CD14-positive monocyte (primary cell): ENCODE measurements at regions not wholly inside any gene's neighbourhood (a gene's known extent, or its start where the extent isn't known, plus 50 kb on each side); places are given as distances from the start of the nearest gene placed in this dataset.

Experiments used
- DNase-seq, 3 donors: peaks; one replicate each; pipeline ENCODE4 v3.0.0-alpha.2; 2011 to 2022
- H2AFZ ChIP-seq: 2 replicates; pipeline ENCODE4 v1.6.0; 2012; ENCODE audit warnings: mild to moderate bottlenecking, low read depth, low read length, inconsistent platforms; ENCODE audit not compliant: insufficient read depth, poor library complexity, severe bottlenecking
- H3K27ac ChIP-seq, 2 donors: 1 replicate in 1 of 2; 2 replicates in 1 of 2; pipeline ENCODE4 v1.5.1; 2012 to 2013; ENCODE audit warnings: low read length in 2 of 2, control low read depth in 1 of 2, inconsistent platforms in 1 of 2, low read depth in 1 of 2, mild to moderate bottlenecking in 1 of 2
- H3K27me3 ChIP-seq, 2 donors: one replicate each; pipeline versions ENCODE4 v1.6.0 to v1.6.1; 2011 to 2013; ENCODE audit warnings: low read length in 2 of 2; ENCODE audit not compliant: control insufficient read depth in 2 of 2, insufficient read depth in 2 of 2
- H3K36me3 ChIP-seq, 2 donors: replicated peaks in 1 of 2; 1 replicate in 1 of 2; 2 replicates in 1 of 2; pipeline versions ENCODE4 v1.5.1 to v1.6.1; 2012 to 2013; ENCODE audit warnings: low read length in 2 of 2, control low read depth in 1 of 2, inconsistent platforms in 1 of 2, mild to moderate bottlenecking in 1 of 2; ENCODE audit not compliant: insufficient read depth in 2 of 2, control insufficient read depth in 1 of 2
- H3K4me1 ChIP-seq, 2 donors: 1 replicate in 1 of 2; 2 replicates in 1 of 2; pipeline versions ENCODE4 v1.5.1 to v1.6.1; 2012 to 2013; ENCODE audit warnings: low read length in 2 of 2, control low read depth in 1 of 2, inconsistent platforms in 1 of 2, mild to moderate bottlenecking in 1 of 2, moderate library complexity in 1 of 2; ENCODE audit not compliant: insufficient read depth in 2 of 2, control insufficient read depth in 1 of 2
- H3K4me2 ChIP-seq: replicated peaks from 2 replicates; pipeline ENCODE3; 2012; ENCODE audit warnings: low read length, moderate library complexity, mild to moderate bottlenecking; ENCODE audit not compliant: poor library complexity, severe bottlenecking; ENCODE audit errors: extremely low read depth
- H3K4me3 ChIP-seq, 3 experiments: fragments of 200-600 bp in 1 of 3; sonication (generic) in 1 of 3; replicated peaks in 1 of 3; 1 replicate in 2 of 3; 2 replicates in 1 of 3; pipeline ENCODE4 v1.5.1; 2011 to 2013; ENCODE audit warnings: low read length in 3 of 3, mild to moderate bottlenecking in 3 of 3, control low read depth in 2 of 3, low read depth in 2 of 3, inconsistent platforms in 1 of 3, moderate library complexity in 1 of 3
- H3K79me2 ChIP-seq: 2 replicates; pipeline ENCODE4 v1.6.0; 2012; ENCODE audit warnings: mild to moderate bottlenecking, control low read depth, inconsistent platforms, low read length, moderate library complexity; ENCODE audit not compliant: insufficient read depth
- H3K9ac ChIP-seq: 2 replicates; pipeline ENCODE4 v1.6.0; 2017; ENCODE audit warnings: low read length, mild to moderate bottlenecking; ENCODE audit not compliant: insufficient read depth, poor library complexity, severe bottlenecking
- H3K9me3 ChIP-seq, 2 donors: replicated peaks in 1 of 2; 1 replicate in 1 of 2; 2 replicates in 1 of 2; pipeline versions ENCODE4 v1.5.1 to v1.6.1; 2012 to 2013; ENCODE audit warnings: low read length in 2 of 2, control low read depth in 1 of 2; ENCODE audit not compliant: control insufficient read depth in 1 of 2, insufficient read depth in 1 of 2
- H4K20me1 ChIP-seq: 2 replicates; pipeline ENCODE4 v1.6.0; 2012; ENCODE audit warnings: mild to moderate bottlenecking, low read length, control low read depth, moderate library complexity; ENCODE audit not compliant: insufficient read depth
- H3K27ac Mint-ChIP-seq, 7 donors: one replicate each; pipeline ENCODE4 v1.8.0; 2020; ENCODE audit warnings: mild to moderate bottlenecking in 7 of 7, mixed read lengths in 7 of 7, moderate library complexity in 6 of 7, inconsistent platforms in 2 of 7
- H3K27me3 Mint-ChIP-seq, 3 donors: one replicate each; pipeline ENCODE4 v1.8.0; 2021 to 2022; ENCODE audit warnings: low read depth in 3 of 3, mild to moderate bottlenecking in 3 of 3, mixed read lengths in 3 of 3, moderate library complexity in 3 of 3, inconsistent platforms in 1 of 3
- H3K36me3 Mint-ChIP-seq, 2 donors: one replicate each; pipeline ENCODE4 v1.8.0; 2020; ENCODE audit warnings: mixed read lengths in 2 of 2, inconsistent platforms in 1 of 2, mild to moderate bottlenecking in 1 of 2
- H3K4me1 Mint-ChIP-seq: one replicate; pipeline ENCODE4 v1.8.0; 2020; ENCODE audit warnings: mild to moderate bottlenecking, mixed read lengths
- H3K4me3 Mint-ChIP-seq, 2 donors: one replicate each; pipeline ENCODE4 v1.8.0; 2020; ENCODE audit warnings: mild to moderate bottlenecking in 2 of 2, mixed read lengths in 2 of 2, moderate library complexity in 1 of 2
- H3K9me3 Mint-ChIP-seq, 7 donors: one replicate each; pipeline ENCODE4 v1.8.0; 2020 to 2022; ENCODE audit warnings: mixed read lengths in 7 of 7, mild to moderate bottlenecking in 6 of 7, moderate library complexity in 6 of 7, inconsistent platforms in 2 of 7
- WGBS: methylation state at CpG from one replicate; pipeline ENCODE4 v1.1.5; 2013; ENCODE audit warnings: missing lambda C conversion rate; ENCODE audit not compliant: insufficient coverage; 5-methylcytosine and 5-hydroxymethylcytosine counted together
- intact Hi-C, 2 donors: fragments of 100-400 bp; cut with micrococcal nuclease; formaldehyde crosslinking; loops; one replicate each; pipeline versions ENCODE4 v1.15.0 to v1.15.1; 2023
- TF ChIP-seq, protein P1 (sequence below): fragments of 200-600 bp; IDR thresholded peaks from one replicate; pipeline ENCODE4 v1.8.0; 2022; ENCODE audit warnings: antibody characterized with exemption, mild to moderate bottlenecking

DNA sequence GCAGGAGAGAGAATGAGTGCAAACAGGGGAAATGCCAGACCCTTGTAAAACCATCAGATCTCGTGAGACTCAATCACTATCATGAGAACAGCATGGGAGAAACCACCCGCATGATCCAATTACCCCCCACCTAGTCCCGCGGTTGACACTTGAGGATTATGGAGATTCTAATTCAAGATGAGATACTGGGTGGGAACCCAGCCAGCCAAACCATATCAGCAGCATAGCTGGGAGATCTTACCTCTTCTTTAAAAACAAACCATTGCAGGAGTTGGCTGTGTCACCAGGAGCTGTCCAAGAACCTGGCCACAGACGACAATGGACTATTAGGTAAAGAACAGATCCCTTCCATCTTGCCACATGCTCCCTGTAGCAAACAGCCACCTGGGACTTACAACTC, 422.7 kb downstream of the MATN1 start:
- intact Hi-C loops = no loop called here
- H3K27me3 Mint-ChIP-seq = peaks cover 4 to 11% (median 6%) of the 10 kb centered on the region in 3 donors
- H3K4me1 Mint-ChIP-seq = no peaks in the 10 kb centered on the region
- no peak overlapping the region for H3K9ac ChIP-seq
- H3K27ac ChIP-seq = no peak overlapping the region
- no peaks in the 10 kb centered on the region for H4K20me1 ChIP-seq
- H3K4me1 ChIP-seq = no peaks in the 10 kb centered on the region
- DNase-seq = no peak
- H3K27me3 ChIP-seq = no peaks in the 10 kb centered on the region
- TF ChIP-seq, protein P1, sequence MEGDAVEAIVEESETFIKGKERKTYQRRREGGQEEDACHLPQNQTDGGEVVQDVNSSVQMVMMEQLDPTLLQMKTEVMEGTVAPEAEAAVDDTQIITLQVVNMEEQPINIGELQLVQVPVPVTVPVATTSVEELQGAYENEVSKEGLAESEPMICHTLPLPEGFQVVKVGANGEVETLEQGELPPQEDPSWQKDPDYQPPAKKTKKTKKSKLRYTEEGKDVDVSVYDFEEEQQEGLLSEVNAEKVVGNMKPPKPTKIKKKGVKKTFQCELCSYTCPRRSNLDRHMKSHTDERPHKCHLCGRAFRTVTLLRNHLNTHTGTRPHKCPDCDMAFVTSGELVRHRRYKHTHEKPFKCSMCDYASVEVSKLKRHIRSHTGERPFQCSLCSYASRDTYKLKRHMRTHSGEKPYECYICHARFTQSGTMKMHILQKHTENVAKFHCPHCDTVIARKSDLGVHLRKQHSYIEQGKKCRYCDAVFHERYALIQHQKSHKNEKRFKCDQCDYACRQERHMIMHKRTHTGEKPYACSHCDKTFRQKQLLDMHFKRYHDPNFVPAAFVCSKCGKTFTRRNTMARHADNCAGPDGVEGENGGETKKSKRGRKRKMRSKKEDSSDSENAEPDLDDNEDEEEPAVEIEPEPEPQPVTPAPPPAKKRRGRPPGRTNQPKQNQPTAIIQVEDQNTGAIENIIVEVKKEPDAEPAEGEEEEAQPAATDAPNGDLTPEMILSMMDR = no peak
- H3K36me3 Mint-ChIP-seq = no peaks in the 10 kb centered on the region
- 91% methylated on average over 1 of the region's 5 CpGs for WGBS
- no peak overlapping the region for H3K27ac Mint-ChIP-seq
- H3K36me3 ChIP-seq = no peaks in the 10 kb centered on the region
- no peak overlapping the region for H3K4me3 Mint-ChIP-seq
- H2AFZ ChIP-seq = no peak overlapping the region
- H3K9me3 Mint-ChIP-seq = peaks cover 0 to 8% (median 1%) of the 10 kb centered on the region in 7 donors
- no peak overlapping the region for H3K4me3 ChIP-seq
- H3K9me3 ChIP-seq = no peaks in the 10 kb centered on the region
- H3K4me2 ChIP-seq = no peak overlapping the region
- no peaks in the 10 kb centered on the region for H3K79me2 ChIP-seq

DNA sequence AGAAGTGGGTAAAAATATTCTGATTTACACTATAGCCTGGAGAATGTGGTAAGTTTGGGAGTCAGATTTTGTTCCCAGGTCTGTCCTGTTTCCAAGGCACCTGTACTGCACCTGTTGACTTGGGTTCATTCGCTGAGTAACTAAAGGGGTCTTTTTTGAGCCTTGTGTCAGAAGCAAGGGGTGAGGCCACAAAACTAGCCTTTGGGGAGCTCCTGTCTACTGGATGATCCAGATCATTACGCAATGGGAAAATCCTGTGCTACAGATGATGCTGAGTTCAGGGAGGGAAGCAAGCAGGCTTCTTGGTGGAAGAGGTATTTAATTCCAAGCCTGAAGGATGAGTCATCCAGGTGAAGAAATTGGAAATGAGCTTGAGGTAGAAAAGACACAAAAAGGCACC, 424.0 kb downstream of the MATN1 start:
- DNase-seq = no peak
- Mint-ChIP-seq H3K4me1 (no peaks in the 10 kb centered on the region), H3K27me3 (peaks cover 4 to 11% (median 6%) of the 10 kb centered on the region in 3 donors), H3K4me3 (no peak overlapping the region), H3K9me3 (peaks cover 0 to 8% (median 1%) of the 10 kb centered on the region in 7 donors), H3K36me3 (no peaks in the 10 kb centered on the region), H3K27ac (no peak overlapping the region)
- Histone ChIP-seq H3K4me2 (no peak overlapping the region), H3K4me1 (no peaks in the 10 kb centered on the region), H3K27me3 (no peaks in the 10 kb centered on the region), H3K9ac (no peak overlapping the region), H3K36me3 (no peaks in the 10 kb centered on the region), H4K20me1 (no peaks in the 10 kb centered on the region), H3K27ac (no peak overlapping the region), H2AFZ (no peak overlapping the region), H3K79me2 (no peaks in the 10 kb centered on the region), H3K4me3 (no peak overlapping the region), H3K9me3 (no peaks in the 10 kb centered on the region)
- TF ChIP-seq, protein P1 = no peak
- intact Hi-C loops = no loop called here
- WGBS = 100% methylated on average over 1 of the region's 2 CpGs
